HG02798 (cell line): ENCODE measurements at regions not wholly inside any gene's neighbourhood (a gene's known extent, or its start where the extent isn't known, plus 50 kb on each side); places are given as distances from the start of the nearest gene placed in this dataset.
"Not testable (repeated sequence)": the region's sequence is repeated elsewhere in the genome, so short reads cannot be mapped to it uniquely, and the experiment has no call there.

Experiments used
- ATAC-seq: cut with Tn5 transposase; IDR thresholded peaks from one replicate; pipeline ENCODE4 v1.9.1; 2021; ENCODE audit warnings: mild to moderate bottlenecking; ENCODE audit not compliant: unreplicated experiment, poor library complexity

GRCh38 chr18:71324356-71324755, 1035.5 kb downstream of the SOCS6 start:
- ATAC-seq, result no peak

- ATAC-seq, result no peak
These were observed 1033.4 kb downstream of the SOCS6 start for GRCh38 chr18:71322201-71322600.

- ATAC-seq, result no peak
These were observed 1032.5 kb downstream of the SOCS6 start for GRCh38 chr18:71321319-71321718.

- no peak for ATAC-seq
These were observed 1016.0 kb downstream of the SOCS6 start for GRCh38 chr18:71304856-71305255.

- not testable (repeated sequence) for ATAC-seq
These were observed 1014.9 kb downstream of the SOCS6 start for GRCh38 chr18:71303743-71304142.

- ATAC-seq, result no peak
These were observed 1012.8 kb downstream of the SOCS6 start for GRCh38 chr18:71301596-71301995.

GRCh38 chr18:71294201-71294600, 1005.4 kb downstream of the SOCS6 start:
- ATAC-seq, result not testable (repeated sequence)

- ATAC-seq, result no peak
These were observed 1004.5 kb downstream of the SOCS6 start for GRCh38 chr18:71293322-71293721.

GRCh38 chr18:71287268-71287667, 998.4 kb downstream of the SOCS6 start:
- ATAC-seq, result no peak

- no peak for ATAC-seq
These were observed 963.6 kb downstream of the SOCS6 start for GRCh38 chr18:71252351-71252865.

GRCh38 chr18:71250191-71250590, 961.3 kb downstream of the SOCS6 start:
- ATAC-seq, result no peak

- ATAC-seq, result no peak
These were observed 960.9 kb downstream of the SOCS6 start for GRCh38 chr18:71249791-71250190.

GRCh38 chr18:71242981-71243380, 954.1 kb downstream of the SOCS6 start:
- no peak for ATAC-seq

GRCh38 chr18:71238974-71239624, 950.3 kb downstream of the SOCS6 start:
- no peak for ATAC-seq

- no peak for ATAC-seq
These were observed 948.8 kb downstream of the SOCS6 start for GRCh38 chr18:71237641-71238040.

- no peak for ATAC-seq
These were observed 944.3 kb downstream of the SOCS6 start for GRCh38 chr18:71233177-71233576.

GRCh38 chr18:71223486-71223885, 934.6 kb downstream of the SOCS6 start:
- ATAC-seq, result no peak

GRCh38 chr18:71221405-71221804, 932.6 kb downstream of the SOCS6 start:
- ATAC-seq, result no peak

- ATAC-seq, result not testable (repeated sequence)
These were observed 923.9 kb downstream of the SOCS6 start for GRCh38 chr18:71212739-71213138.

- ATAC-seq, result no peak
These were observed 923.4 kb downstream of the SOCS6 start for GRCh38 chr18:71212222-71212621.

- ATAC-seq, result no peak
These were observed 921.1 kb downstream of the SOCS6 start for GRCh38 chr18:71209944-71210343.

- ATAC-seq, result no peak
These were observed 905.6 kb downstream of the SOCS6 start for GRCh38 chr18:71194438-71194837.
